HG03097 (cell line): ENCODE measurements at regions not wholly inside any gene's neighbourhood (a gene's known extent, or its start where the extent isn't known, plus 50 kb on each side); places are given as distances from the start of the nearest gene placed in this dataset.
"Not testable (repeated sequence)": the region's sequence is repeated elsewhere in the genome, so short reads cannot be mapped to it uniquely, and the experiment has no call there.

Experiments used
- ATAC-seq: cut with Tn5 transposase; IDR thresholded peaks from one replicate; pipeline ENCODE4 v1.9.1; 2021; ENCODE audit not compliant: unreplicated experiment, low FRiP score

GRCh38 chr7:116371536-116371935, 128.0 kb upstream of the CAV2 start:
- ATAC-seq: not testable (repeated sequence)

- not testable (repeated sequence) for ATAC-seq
Observed at GRCh38 chr7:116373229-116373628, 126.3 kb upstream of the CAV2 start.

- ATAC-seq: no peak
Observed at GRCh38 chr7:116377721-116378120, 121.8 kb upstream of the CAV2 start.

GRCh38 chr7:116380025-116380424, 119.5 kb upstream of the CAV2 start:
- ATAC-seq: no peak

- ATAC-seq: no peak
Observed at GRCh38 chr7:116382375-116382774, 117.2 kb upstream of the CAV2 start.

GRCh38 chr7:116384936-116385635, 114.5 kb upstream of the CAV2 start:
- ATAC-seq: no peak

- ATAC-seq: no peak
Observed at GRCh38 chr7:116386674-116387073, 112.9 kb upstream of the CAV2 start.

GRCh38 chr7:116390363-116390762, 109.2 kb upstream of the CAV2 start:
- no peak for ATAC-seq

- no peak for ATAC-seq
Observed at GRCh38 chr7:116392806-116393205, 106.7 kb upstream of the CAV2 start.

GRCh38 chr7:116393654-116394053, 105.9 kb upstream of the CAV2 start:
- no peak for ATAC-seq

GRCh38 chr7:116394106-116394505, 105.4 kb upstream of the CAV2 start:
- ATAC-seq: no peak

GRCh38 chr7:116395141-116395791, 104.3 kb upstream of the CAV2 start:
- no peak for ATAC-seq

GRCh38 chr7:116398672-116399071, 100.9 kb upstream of the CAV2 start:
- ATAC-seq: no peak

GRCh38 chr7:116399819-116400218, 99.7 kb upstream of the CAV2 start:
- ATAC-seq: no peak

- ATAC-seq: no peak
Observed at GRCh38 chr7:116400522-116400921, 99.0 kb upstream of the CAV2 start.

GRCh38 chr7:116401711-116402110, 97.8 kb upstream of the CAV2 start:
- no peak for ATAC-seq

- no peak for ATAC-seq
Observed at GRCh38 chr7:116403265-116403664, 96.3 kb upstream of the CAV2 start.

GRCh38 chr7:116404389-116404788, 95.1 kb upstream of the CAV2 start:
- no peak for ATAC-seq

GRCh38 chr7:116405810-116406209, 93.7 kb upstream of the CAV2 start:
- no peak for ATAC-seq

GRCh38 chr7:116407165-116407564, 92.4 kb upstream of the CAV2 start:
- no peak for ATAC-seq

- ATAC-seq: no peak
Observed at GRCh38 chr7:116408166-116408565, 91.4 kb upstream of the CAV2 start.

- ATAC-seq: not testable (repeated sequence)
Observed at GRCh38 chr7:116408831-116409453, 90.6 kb upstream of the CAV2 start.
